ENCODE measurements at regions not wholly inside any gene's neighbourhood (a gene's known extent, or its start where the extent isn't known, plus 50 kb on each side); places are given as distances from the start of the nearest gene placed in this dataset.

GRCh38 chr4:157840648-157841047 lies 332.2 kb downstream of the GASK1B start:
- DNase-seq = no peak

- no peak for DNase-seq
Observed at GRCh38 chr4:157840034-157840433, 332.8 kb downstream of the GASK1B start.

GRCh38 chr4:157838366-157838765 lies 334.5 kb downstream of the GASK1B start:
- no peak for DNase-seq

GRCh38 chr4:157837071-157837703 lies 335.6 kb downstream of the GASK1B start:
- no peak for DNase-seq

GRCh38 chr4:157832596-157832995 lies 340.2 kb downstream of the GASK1B start:
- DNase-seq = no peak

- DNase-seq = no peak
Observed at GRCh38 chr4:157824021-157824420, 348.8 kb downstream of the GASK1B start.

GRCh38 chr4:157821814-157822213 lies 351.0 kb downstream of the GASK1B start:
- DNase-seq = no peak

- peak; percentile 12 for DNase-seq
Observed at GRCh38 chr4:157819693-157820464, 352.9 kb downstream of the GASK1B start.

GRCh38 chr4:157818946-157819692 lies 353.7 kb downstream of the GASK1B start:
- DNase-seq = no peak

- DNase-seq = no peak
Observed at GRCh38 chr4:157810137-157810774, 362.6 kb downstream of the GASK1B start.

GRCh38 chr4:157808796-157809383 lies 363.9 kb downstream of the GASK1B start:
- no peak for DNase-seq

GRCh38 chr4:157806184-157806583 lies 366.6 kb downstream of the GASK1B start:
- DNase-seq = no peak

GRCh38 chr4:157804986-157805385 lies 367.8 kb downstream of the GASK1B start:
- no peak for DNase-seq

GRCh38 chr4:157803845-157804521 lies 368.8 kb downstream of the GASK1B start:
- no peak for DNase-seq

GRCh38 chr4:157803421-157803820 lies 369.4 kb downstream of the GASK1B start:
- DNase-seq = no peak

GRCh38 chr4:157795495-157795894 lies 377.3 kb downstream of the GASK1B start:
- DNase-seq = no peak

- DNase-seq = no peak
Observed at GRCh38 chr4:157792716-157793115, 380.1 kb downstream of the GASK1B start.

GRCh38 chr4:157791236-157791635 lies 381.6 kb downstream of the GASK1B start:
- no peak for DNase-seq

- no peak for DNase-seq
Observed at GRCh38 chr4:157787618-157788017, 385.2 kb downstream of the GASK1B start.

GRCh38 chr4:157781361-157781760 lies 391.5 kb downstream of the GASK1B start:
- DNase-seq = no peak

GRCh38 chr4:157779081-157779480 lies 393.7 kb downstream of the GASK1B start:
- no peak for DNase-seq

GRCh38 chr4:157776930-157777528 lies 395.8 kb downstream of the GASK1B start:
- DNase-seq = no peak

All from NCI-H2029 treated with DMSO at 0.1 percent for 48 hours (cell line).